AG04449 (cell line): ENCODE measurements at regions not wholly inside any gene's neighbourhood (a gene's known extent, or its start where the extent isn't known, plus 50 kb on each side); places are given as distances from the start of the nearest gene placed in this dataset.

Experiments
- CTCF ChIA-PET: fragments of 350-600 bp; formaldehyde crosslinking; extraction: SDS; loops from one replicate; lab custom pipeline; 2021; ENCODE audit warnings: antibody characterized with exemption; lab: Yijun Ruan, JAX
- POLR2A ChIA-PET: fragments of 400-600, 350-600 bp; formaldehyde crosslinking; extraction: SDS; loops from one replicate; lab custom pipeline; 2020; ENCODE audit warnings: antibody characterized with exemption, inconsistent platforms; lab: Yijun Ruan, JAX
- DNase-seq: peaks from one replicate; pipeline ENCODE4 v3.0.0-alpha.2; 2010; ENCODE audit warnings: low read depth, low spot score
- H3K4me3 ChIP-seq: 2 replicates; pipeline ENCODE4 v1.5.1; 2011; ENCODE audit warnings: low read depth, mild to moderate bottlenecking, control low read depth, low read length
- CTCF ChIP-seq: IDR thresholded peaks from one replicate; pipeline ENCODE4 v1.5.1; 2011; ENCODE audit warnings: mild to moderate bottlenecking, moderate library complexity, low read length, control low read depth, inconsistent platforms; ENCODE audit not compliant: insufficient read depth; ENCODE audit errors: missing control alignments

GRCh38 chr5:33010846-33011245 lies 299.7 kb downstream of the NPR3 start:
- DNase-seq = no peak
- H3K4me3 ChIP-seq = no peak overlapping the region
- CTCF ChIA-PET = no interaction called here
- POLR2A ChIA-PET = no interaction called here
- TF ChIP-seq CTCF = no peak

- ChIA-PET POLR2A (no interaction called here), CTCF (interaction anchor here (0.8 to 1.9 kb wide), 3 partner anchors 12 to 79 kb away, joined by 3 to 4 read pairs (median 3); no protein-coding TSS in a partner anchor)
- DNase-seq = no peak
- TF ChIP-seq CTCF = no peak
- H3K4me3 ChIP-seq = no peak overlapping the region
These were observed 300.7 kb downstream of the NPR3 start for GRCh38 chr5:33011801-33012200.

GRCh38 chr5:33023649-33024048 lies 312.5 kb downstream of the NPR3 start:
- TF ChIP-seq CTCF = no peak
- DNase-seq = no peak
- no peak overlapping the region for H3K4me3 ChIP-seq
- POLR2A ChIA-PET = no interaction called here
- CTCF ChIA-PET = interaction anchor here (1.2 kb wide), 1 partner anchor 12 kb away, joined by 3 read pairs; no protein-coding TSS in a partner anchor

GRCh38 chr5:33032271-33033070 lies 321.4 kb downstream of the NPR3 start:
- H3K4me3 ChIP-seq = no peak overlapping the region
- no peak for TF ChIP-seq CTCF
- ChIA-PET POLR2A (no interaction called here), CTCF (no interaction called here)
- no peak for DNase-seq

- TF ChIP-seq CTCF = no peak
- DNase-seq = no peak
- POLR2A ChIA-PET = no interaction called here
- no peak overlapping the region for H3K4me3 ChIP-seq
- CTCF ChIA-PET = no interaction called here
These were observed 322.4 kb downstream of the NPR3 start for GRCh38 chr5:33033516-33033915.

- CTCF ChIA-PET = no interaction called here
- H3K4me3 ChIP-seq = no peak overlapping the region
- POLR2A ChIA-PET = no interaction called here
- DNase-seq = no peak
- TF ChIP-seq CTCF = no peak
These were observed 323.7 kb downstream of the NPR3 start for GRCh38 chr5:33034777-33035176.
